HEK293 (cell line): ENCODE measurements at regions not wholly inside any gene's neighbourhood (a gene's known extent, or its start where the extent isn't known, plus 50 kb on each side); places are given as distances from the start of the nearest gene placed in this dataset.
"Not testable (repeated sequence)": the region's sequence is repeated elsewhere in the genome, so short reads cannot be mapped to it uniquely, and the experiment has no call there.

Experiments
- CTCF ChIA-PET: fragments of 350-600 bp; formaldehyde crosslinking; extraction: SDS; loops from one replicate; lab custom pipeline; 2021; ENCODE audit warnings: antibody characterized with exemption; lab: Yijun Ruan, JAX
- POLR2A ChIA-PET: fragments of 300-600 bp; formaldehyde crosslinking; extraction: SDS; loops from one replicate; lab custom pipeline; 2020; ENCODE audit warnings: antibody characterized with exemption, inconsistent platforms; lab: Yijun Ruan, JAX
- H3K27ac ChIP-seq: fragments of 200-500 bp; sonication (Bioruptor generic); 2 replicates; pipeline ENCODE4 v1.5.1; 2014; ENCODE audit warnings: low read depth, low read length, control low read depth, inconsistent platforms; ENCODE audit errors: extremely low read depth
- H3K36me3 ChIP-seq, 2 experiments: fragments of 200-500 bp in 1 of 2; sonication (Bioruptor generic) in 1 of 2; 1 replicate in 1 of 2; 2 replicates in 1 of 2; pipeline ENCODE4 v1.5.1; 2014 to 2017; ENCODE audit warnings: inconsistent platforms in 2 of 2, low read length in 2 of 2; ENCODE audit not compliant: control insufficient read depth in 2 of 2, insufficient read depth in 1 of 2
- H3K4me1 ChIP-seq: fragments of 200-500 bp; sonication (Bioruptor generic); 2 replicates; pipeline ENCODE4 v1.5.1; 2014; ENCODE audit warnings: mild to moderate bottlenecking, low read length, inconsistent platforms; ENCODE audit not compliant: control insufficient read depth, insufficient read depth
- H3K4me3 ChIP-seq: 2 replicates; pipeline ENCODE4 v1.5.1; 2011; ENCODE audit warnings: low read depth, mild to moderate bottlenecking, control low read depth, low read length, moderate library complexity
- H3K9me3 ChIP-seq: fragments of 200-500 bp; sonication (Bioruptor generic); 2 replicates; pipeline ENCODE4 v1.5.1; 2014; ENCODE audit warnings: low read depth, low read length, inconsistent platforms; ENCODE audit not compliant: control insufficient read depth, insufficient read depth
- PRDM2 ChIP-seq: fragments of 450-650 bp; formaldehyde crosslinking; IDR thresholded peaks from 2 replicates; pipeline ENCODE4 v1.5.1; 2016; ENCODE audit warnings: missing biosample characterization, missing genetic modification characterization, borderline replicate concordance
- ZNF280D ChIP-seq: fragments of 450-650 bp; formaldehyde crosslinking; IDR thresholded peaks from 2 replicates; pipeline ENCODE4 v1.5.1; 2016; ENCODE audit warnings: missing biosample characterization, missing genetic modification characterization
- ZNF341 ChIP-seq: fragments of 450-650 bp; formaldehyde crosslinking; IDR thresholded peaks from 2 replicates; pipeline ENCODE4; 2016; ENCODE audit warnings: low read depth, missing biosample characterization, missing genetic modification characterization
- ZNF501 ChIP-seq: fragments of 450-650 bp; formaldehyde crosslinking; IDR thresholded peaks from 2 replicates; pipeline ENCODE4 v1.5.1; 2016; ENCODE audit warnings: missing biosample characterization, missing genetic modification characterization
- ZNF621 ChIP-seq: fragments of 450-650 bp; formaldehyde crosslinking; IDR thresholded peaks from 2 replicates; pipeline ENCODE4 v1.5.1; 2017; ENCODE audit warnings: missing biosample characterization, missing genetic modification characterization
- ZNF768 ChIP-seq: fragments of 450-650 bp; formaldehyde crosslinking; IDR thresholded peaks from 2 replicates; pipeline ENCODE4 v1.5.1; 2018; ENCODE audit warnings: missing biosample characterization, mild to moderate bottlenecking, missing genetic modification characterization

- TF ChIP-seq PRDM2 = no peak
- TF ChIP-seq ZNF621 (tag by site-specific recombination) = no peak
These were observed 93.8 kb downstream of the MAP3K8 start (continued) for GRCh38 chr10:30527623-30528428.

GRCh38 chr10:30522661-30523078, 88.7 kb downstream of the MAP3K8 start:
- CTCF ChIA-PET = interaction anchor here (0.7 kb wide), 2 partner anchors 10 to 156 kb away, joined by 3 to 4 read pairs; no protein-coding TSS in a partner anchor
- POLR2A ChIA-PET, H3K27ac ChIP-seq, H3K4me1 ChIP-seq, H3K36me3 ChIP-seq, H3K9me3 ChIP-seq, H3K4me3 ChIP-seq: not testable (repeated sequence)

- H3K4me1 ChIP-seq = no peaks in the 10 kb centered on the region
- POLR2A ChIA-PET = no interaction called here
- TF ChIP-seq ZNF280D (tag by site-specific recombination) = 0 out of 2 replicates have a peak, but pooled peaks have one; percentile 61
- no peak for TF ChIP-seq ZNF768 (tag by site-specific recombination)
- TF ChIP-seq ZNF341 (tag by site-specific recombination) = no peak
- no peak for TF ChIP-seq ZNF501 (tag by site-specific recombination)
- no peaks in the 10 kb centered on the region for H3K9me3 ChIP-seq
- H3K36me3 ChIP-seq = no peaks in the 10 kb centered on the region
- CTCF ChIA-PET = interaction anchor here (0.5 to 2.0 kb wide), 2 partner anchors 12 to 72 kb away, joined by 3 to 7 read pairs; no protein-coding TSS in a partner anchor
- H3K4me3 ChIP-seq = no peak overlapping the region
- no peak overlapping the region for H3K27ac ChIP-seq
These were observed 84.9 kb downstream of the MAP3K8 start for GRCh38 chr10:30518907-30519306.
